ENCODE measurements at regions not wholly inside any gene's neighbourhood (a gene's known extent, or its start where the extent isn't known, plus 50 kb on each side); places are given as distances from the start of the nearest gene placed in this dataset.

GRCh38 chr1:13878021-13878420, 178.0 kb downstream of the PRDM2 start:
- Histone ChIP-seq H3K4me3 (replicated peaks; ENCODE audit: insufficient read depth, low read length) (no peak overlapping the region), H3K27ac (replicated peaks) (no peak overlapping the region), H3K27me3 (ENCODE audit: insufficient read depth, poor library complexity, severe bottlenecking) (no peaks in the 10 kb centered on the region)
- no peak for DNase-seq (ENCODE audit: low read depth in 1 of 2, low spot score in 1 of 2)
- TF ChIP-seq SPI1 (IDR thresholded peaks at IDR 0.05; ENCODE audit: borderline replicate concordance, low read depth): no peak
- no peak for TF ChIP-seq REST (IDR thresholded peaks at IDR 0.05; ENCODE audit: insufficient replicate concordance, low read depth)
- no peak for TF ChIP-seq POLR2AphosphoS5 (IDR thresholded peaks at IDR 0.05; ENCODE audit: low read depth)
- no peak for TF ChIP-seq GABPA (IDR thresholded peaks at IDR 0.05; ENCODE audit: low read depth)
- TF ChIP-seq CTCF (IDR thresholded peaks at IDR 0.05; ENCODE audit: insufficient read depth, low read length): no peak

GRCh38 chr1:13878451-13878850, 178.5 kb downstream of the PRDM2 start:
- no peak overlapping the region for H3K27ac ChIP-seq (replicated peaks)
- no peak overlapping the region for H3K4me3 ChIP-seq (replicated peaks; ENCODE audit: insufficient read depth, low read length)
- no peak for TF ChIP-seq CTCF (IDR thresholded peaks at IDR 0.05; ENCODE audit: insufficient read depth, low read length)
- TF ChIP-seq GABPA (IDR thresholded peaks at IDR 0.05; ENCODE audit: low read depth): no peak
- no peak for TF ChIP-seq POLR2AphosphoS5 (IDR thresholded peaks at IDR 0.05; ENCODE audit: low read depth)
- no peak for TF ChIP-seq REST (IDR thresholded peaks at IDR 0.05; ENCODE audit: insufficient replicate concordance, low read depth)
- no peak for TF ChIP-seq SPI1 (IDR thresholded peaks at IDR 0.05; ENCODE audit: borderline replicate concordance, low read depth)
- no peaks in the 10 kb centered on the region for H3K27me3 ChIP-seq (ENCODE audit: insufficient read depth, poor library complexity, severe bottlenecking)
- no peak for DNase-seq (ENCODE audit: low read depth in 1 of 2, low spot score in 1 of 2)

- no peak overlapping the region for H3K27ac ChIP-seq (replicated peaks)
- H3K27me3 ChIP-seq (ENCODE audit: insufficient read depth, poor library complexity, severe bottlenecking): no peaks in the 10 kb centered on the region
- DNase-seq (ENCODE audit: low read depth in 1 of 2, low spot score in 1 of 2): no peak
- no peak for TF ChIP-seq SPI1 (IDR thresholded peaks at IDR 0.05; ENCODE audit: borderline replicate concordance, low read depth)
- no peak for TF ChIP-seq CTCF (IDR thresholded peaks at IDR 0.05; ENCODE audit: insufficient read depth, low read length)
- no peak for TF ChIP-seq REST (IDR thresholded peaks at IDR 0.05; ENCODE audit: insufficient replicate concordance, low read depth)
- TF ChIP-seq POLR2AphosphoS5 (IDR thresholded peaks at IDR 0.05; ENCODE audit: low read depth): no peak
- TF ChIP-seq GABPA (IDR thresholded peaks at IDR 0.05; ENCODE audit: low read depth): no peak
- no peak overlapping the region for H3K4me3 ChIP-seq (replicated peaks; ENCODE audit: insufficient read depth, low read length)
These were observed 181.5 kb downstream of the PRDM2 start for GRCh38 chr1:13881385-13882088.
